ENCODE measurements at regions not wholly inside any gene's neighbourhood (a gene's known extent, or its start where the extent isn't known, plus 50 kb on each side); places are given as distances from the start of the nearest gene placed in this dataset.

GRCh38 chr2:180604077-180604476 lies 376.3 kb upstream of the UBE2E3 start:
- peak; percentile 29; the same call in 1 of the 2 replicates for TF ChIP-seq CTCF (IDR thresholded peaks at IDR 0.05)
- no peak for TF ChIP-seq ZFX (IDR thresholded peaks at IDR 0.05; ENCODE audit: borderline replicate concordance)

Measured in 22Rv1 (cell line).